Stimulated activated memory B cell treated with anti-CD40 and anti-IgM and Interleukin-4, amounts not matched to agents 10 μg/mL and 1 μg/mL and 100 μg/mL, for 72 hours (primary cell): ENCODE measurements at regions not wholly inside any gene's neighbourhood (a gene's known extent, or its start where the extent isn't known, plus 50 kb on each side); places are given as distances from the start of the nearest gene placed in this dataset.
"Not testable (repeated sequence)": the region's sequence is repeated elsewhere in the genome, so short reads cannot be mapped to it uniquely, and the experiment has no call there.

Experiments
- ATAC-seq: fragments of 150-1000 bp; cut with Tn5 transposase; 2 replicates; pipeline ENCODE4 v1.10.0; 2021
- H3K27ac Mint-ChIP-seq: one replicate; pipeline ENCODE4 v1.8.0; 2022; ENCODE audit warnings: mild to moderate bottlenecking, mixed read lengths
- H3K27me3 Mint-ChIP-seq: one replicate; pipeline ENCODE4 v1.8.0; 2022; ENCODE audit warnings: mixed read lengths
- H3K36me3 Mint-ChIP-seq: one replicate; pipeline ENCODE4 v1.8.0; 2022; ENCODE audit warnings: mixed read lengths
- H3K4me1 Mint-ChIP-seq: one replicate; pipeline ENCODE4 v1.8.0; 2022; ENCODE audit warnings: mixed read lengths
- H3K4me3 Mint-ChIP-seq: one replicate; pipeline ENCODE4 v1.8.0; 2022; ENCODE audit warnings: mild to moderate bottlenecking, moderate library complexity, mixed read lengths
- H3K9me3 Mint-ChIP-seq: one replicate; pipeline ENCODE4 v1.8.0; 2022; ENCODE audit warnings: mixed read lengths

- Mint-ChIP-seq H3K4me3 (no peak overlapping the region), H3K36me3 (no peaks in the 10 kb centered on the region), H3K27ac (no peak overlapping the region), H3K27me3 (no peaks in the 10 kb centered on the region), H3K9me3 (peaks cover 7% of the 10 kb centered on the region), H3K4me1 (no peaks in the 10 kb centered on the region)
- no peak for ATAC-seq
Observed at GRCh38 chr14:25436288-25436875, 386.4 kb upstream of the STXBP6 start.

GRCh38 chr14:25431211-25432076 lies 381.5 kb upstream of the STXBP6 start:
- Mint-ChIP-seq H3K27me3 (no peaks in the 10 kb centered on the region), H3K4me1 (no peaks in the 10 kb centered on the region), H3K27ac (no peak overlapping the region), H3K36me3 (no peaks in the 10 kb centered on the region), H3K9me3 (peaks cover 13% of the 10 kb centered on the region), H3K4me3 (no peak overlapping the region)
- ATAC-seq = no peak

- no peak for ATAC-seq
- no peaks in the 10 kb centered on the region for H3K27me3 Mint-ChIP-seq
- H3K36me3 Mint-ChIP-seq = no peaks in the 10 kb centered on the region
- H3K4me1 Mint-ChIP-seq = no peaks in the 10 kb centered on the region
- no peak overlapping the region for H3K4me3 Mint-ChIP-seq
- peaks cover 13% of the 10 kb centered on the region for H3K9me3 Mint-ChIP-seq
- no peak overlapping the region for H3K27ac Mint-ChIP-seq
Observed at GRCh38 chr14:25430808-25431207, 380.9 kb upstream of the STXBP6 start.

DNA sequence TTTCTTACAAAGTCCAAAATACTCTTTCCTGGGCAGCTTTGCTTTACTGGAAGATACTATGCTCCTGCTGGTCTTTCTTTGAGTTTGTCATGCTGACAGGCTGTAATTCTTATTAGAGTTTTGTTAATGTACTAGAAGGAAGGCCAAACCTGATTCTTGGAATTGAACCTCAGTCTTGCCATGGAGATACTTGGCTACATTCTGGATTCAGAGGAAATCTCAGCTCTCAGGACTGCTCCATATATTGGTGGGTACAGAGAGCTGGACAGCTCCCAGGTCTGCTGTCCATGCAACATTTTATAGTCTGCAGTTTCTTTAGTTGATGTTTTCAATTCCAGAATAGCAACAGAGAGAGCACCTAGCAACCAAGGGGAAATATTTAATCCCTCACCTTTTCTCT lies 363.1 kb upstream of the STXBP6 start:
- H3K36me3 Mint-ChIP-seq = no peaks in the 10 kb centered on the region
- no peak overlapping the region for H3K4me3 Mint-ChIP-seq
- no peaks in the 10 kb centered on the region for H3K4me1 Mint-ChIP-seq
- H3K27me3 Mint-ChIP-seq = no peaks in the 10 kb centered on the region
- H3K27ac Mint-ChIP-seq = no peak overlapping the region
- no peak for ATAC-seq
- H3K9me3 Mint-ChIP-seq = no peaks in the 10 kb centered on the region

DNA sequence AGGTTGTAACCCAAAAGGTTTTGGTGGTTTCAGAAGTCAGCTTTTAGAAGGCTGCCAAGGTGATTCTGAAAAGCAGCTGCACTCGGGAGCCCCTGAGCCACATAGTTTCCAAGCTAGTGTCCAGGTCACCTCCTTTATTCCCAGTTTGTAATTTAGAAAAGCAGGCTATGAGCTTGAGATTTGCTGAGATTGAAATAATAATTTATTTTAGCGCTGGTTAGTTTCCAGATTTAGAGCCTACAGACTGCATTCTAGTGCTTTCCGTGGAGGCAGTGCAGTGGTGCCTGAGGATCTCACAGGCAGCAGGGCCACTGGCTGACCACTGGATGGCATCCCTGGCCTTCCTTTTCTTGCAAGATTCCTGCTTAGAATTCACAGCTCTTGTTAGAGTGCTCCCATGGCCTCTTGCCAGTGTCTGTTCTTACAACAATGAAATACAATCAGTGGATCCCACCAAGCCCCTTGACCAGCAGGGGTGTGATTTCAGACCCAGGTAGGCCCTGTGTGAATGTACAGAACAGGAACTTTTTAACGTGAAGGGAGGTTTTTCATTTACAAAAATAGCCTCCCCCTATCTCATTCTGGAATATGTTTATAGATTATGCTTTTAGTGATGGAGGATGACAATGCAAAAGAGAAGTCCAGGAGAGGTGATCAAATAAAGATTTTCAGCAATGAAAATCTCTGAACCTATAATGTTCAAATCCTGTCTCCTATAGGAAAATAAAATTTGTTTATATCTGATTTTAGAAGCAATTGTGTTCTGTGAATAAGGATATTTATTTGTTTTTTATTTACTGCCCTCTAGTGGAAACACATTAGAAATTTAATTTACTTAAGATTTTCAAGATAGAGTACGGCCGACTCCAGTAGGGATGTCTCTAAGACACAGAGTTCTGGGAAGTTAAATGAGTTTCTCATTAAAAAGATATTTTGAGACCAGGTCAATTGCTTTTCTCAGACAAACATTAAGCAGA lies 362.1 kb upstream of the STXBP6 start:
- Mint-ChIP-seq H3K36me3 (no peaks in the 10 kb centered on the region), H3K9me3 (peaks cover 2% of the 10 kb centered on the region), H3K4me3 (no peak overlapping the region), H3K27me3 (no peaks in the 10 kb centered on the region), H3K4me1 (no peaks in the 10 kb centered on the region), H3K27ac (no peak overlapping the region)
- ATAC-seq = no peak

DNA sequence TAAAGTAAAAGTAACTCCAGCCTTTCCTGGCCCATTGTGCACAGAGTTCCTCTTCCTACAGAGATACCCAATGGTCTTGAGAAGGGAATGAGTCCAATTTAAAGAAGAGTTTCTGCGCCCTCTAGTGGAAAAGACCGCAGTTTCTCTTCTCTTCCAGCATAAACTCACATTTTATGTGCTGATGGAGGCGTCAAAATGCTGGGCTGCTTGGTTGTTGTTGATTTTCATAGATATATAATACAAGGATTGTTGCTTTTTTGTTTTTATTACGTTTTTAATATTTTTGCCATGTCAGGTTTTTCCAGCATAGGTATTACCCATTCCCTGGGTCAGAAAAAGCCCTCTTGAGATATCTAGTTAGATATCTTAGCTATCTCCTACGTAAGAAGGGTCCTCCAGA lies 356.9 kb upstream of the STXBP6 start:
- no peaks in the 10 kb centered on the region for H3K27me3 Mint-ChIP-seq
- H3K27ac Mint-ChIP-seq = no peak overlapping the region
- H3K4me3 Mint-ChIP-seq = no peak overlapping the region
- no peaks in the 10 kb centered on the region for H3K36me3 Mint-ChIP-seq
- H3K4me1 Mint-ChIP-seq = no peaks in the 10 kb centered on the region
- H3K9me3 Mint-ChIP-seq = peaks cover 2% of the 10 kb centered on the region
- ATAC-seq = no peak

DNA sequence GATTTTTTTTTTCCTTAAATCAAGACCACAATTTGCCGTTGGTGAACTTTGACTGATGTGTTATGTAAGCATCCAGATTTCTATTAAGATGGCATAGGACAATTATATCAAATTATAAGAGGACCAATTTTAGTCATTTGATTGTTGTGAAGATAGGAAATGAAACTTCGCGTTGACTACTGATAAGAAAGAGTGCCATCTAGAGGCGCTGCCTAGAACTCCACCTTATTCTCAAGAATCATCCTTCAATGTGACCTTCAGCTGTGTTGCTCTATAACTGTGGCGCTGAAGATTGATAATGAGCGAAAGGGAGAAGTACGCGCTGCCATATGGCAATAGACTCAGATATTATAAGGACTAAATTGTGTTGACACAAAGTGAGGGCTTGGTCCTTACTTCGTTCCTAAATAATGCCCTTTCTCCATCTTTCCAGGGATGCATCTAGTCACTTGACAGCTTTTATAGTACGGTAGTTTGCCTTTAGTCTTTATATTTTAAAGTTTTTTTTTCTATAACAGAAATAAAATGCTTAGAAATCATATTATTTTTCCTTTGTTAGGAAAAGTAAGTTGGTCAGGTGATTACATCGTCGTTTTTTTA lies 350.8 kb upstream of the STXBP6 start:
- ATAC-seq = no peak
- Mint-ChIP-seq H3K4me1 (no peaks in the 10 kb centered on the region), H3K9me3 (no peaks in the 10 kb centered on the region)

GRCh38 chr14:25396128-25396527 lies 346.2 kb upstream of the STXBP6 start:
- H3K4me3 Mint-ChIP-seq = no peak overlapping the region
- no peaks in the 10 kb centered on the region for H3K9me3 Mint-ChIP-seq
- ATAC-seq = no peak
- H3K27me3 Mint-ChIP-seq = no peaks in the 10 kb centered on the region
- no peaks in the 10 kb centered on the region for H3K36me3 Mint-ChIP-seq
- H3K4me1 Mint-ChIP-seq = no peaks in the 10 kb centered on the region
- H3K27ac Mint-ChIP-seq = no peak overlapping the region

More for the DNA sequence above, 350.8 kb upstream of the STXBP6 start:
- H3K4me3 Mint-ChIP-seq = no peak overlapping the region
- H3K27ac Mint-ChIP-seq = no peak overlapping the region
- H3K36me3 Mint-ChIP-seq = no peaks in the 10 kb centered on the region
- no peaks in the 10 kb centered on the region for H3K27me3 Mint-ChIP-seq

- ATAC-seq = no peak
- Mint-ChIP-seq H3K9me3 (peaks cover 2% of the 10 kb centered on the region), H3K27ac (no peak overlapping the region), H3K4me1 (no peaks in the 10 kb centered on the region), H3K4me3 (no peak overlapping the region), H3K36me3 (no peaks in the 10 kb centered on the region), H3K27me3 (no peaks in the 10 kb centered on the region)
Observed at GRCh38 chr14:25394791-25395391, 344.9 kb upstream of the STXBP6 start.

GRCh38 chr14:25394356-25394755 lies 344.4 kb upstream of the STXBP6 start:
- no peak overlapping the region for H3K4me3 Mint-ChIP-seq
- ATAC-seq = no peak
- H3K4me1 Mint-ChIP-seq = no peaks in the 10 kb centered on the region
- no peaks in the 10 kb centered on the region for H3K27me3 Mint-ChIP-seq
- H3K9me3 Mint-ChIP-seq = peaks cover 3% of the 10 kb centered on the region
- H3K27ac Mint-ChIP-seq = no peak overlapping the region
- no peaks in the 10 kb centered on the region for H3K36me3 Mint-ChIP-seq

DNA sequence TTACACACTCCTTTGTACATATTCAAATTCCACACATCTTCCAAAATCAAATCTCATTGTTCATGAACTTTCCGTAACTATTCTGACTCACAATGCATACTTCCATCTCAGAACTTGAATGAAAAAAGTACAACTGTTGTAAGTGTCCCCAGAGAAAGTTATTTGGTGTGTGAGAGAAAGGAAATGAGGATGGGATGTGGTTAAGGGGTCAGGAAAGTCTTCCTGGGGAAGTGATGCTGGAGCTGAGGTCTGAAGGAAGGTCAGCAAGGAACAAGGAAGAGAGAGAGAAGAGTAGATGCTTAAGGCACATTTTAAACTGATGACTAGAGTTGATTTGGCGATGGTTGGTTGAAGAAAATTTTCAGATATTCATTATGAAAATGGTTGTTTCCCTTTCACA lies 340.0 kb upstream of the STXBP6 start:
- peaks cover 5% of the 10 kb centered on the region for H3K9me3 Mint-ChIP-seq
- H3K4me1 Mint-ChIP-seq = no peaks in the 10 kb centered on the region
- H3K27me3 Mint-ChIP-seq = no peaks in the 10 kb centered on the region
- ATAC-seq = no peak
- no peaks in the 10 kb centered on the region for H3K36me3 Mint-ChIP-seq
- H3K27ac Mint-ChIP-seq = no peak overlapping the region
- no peak overlapping the region for H3K4me3 Mint-ChIP-seq

DNA sequence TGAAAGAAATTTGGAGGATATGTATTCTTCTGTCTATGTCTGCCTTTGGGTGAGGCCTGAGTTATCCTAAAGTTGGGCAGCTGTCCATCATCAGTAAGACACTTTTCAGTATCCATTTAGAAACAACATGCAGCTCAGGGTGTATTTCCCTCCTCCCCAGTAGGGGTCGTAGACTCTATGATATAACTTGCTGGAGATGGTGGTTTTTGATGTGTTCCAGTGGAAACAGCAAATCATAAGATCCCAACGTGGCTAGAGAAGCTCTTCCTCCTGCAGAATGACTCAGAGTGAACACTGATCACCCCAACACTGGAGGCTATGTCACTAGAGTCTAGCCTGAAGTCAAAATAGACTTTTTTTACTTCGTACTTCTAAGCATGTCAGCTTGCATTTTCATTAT lies 331.6 kb upstream of the STXBP6 start:
- Mint-ChIP-seq H3K4me1 (no peaks in the 10 kb centered on the region), H3K36me3 (no peaks in the 10 kb centered on the region), H3K9me3 (no peaks in the 10 kb centered on the region), H3K27ac (no peak overlapping the region), H3K4me3 (no peak overlapping the region), H3K27me3 (no peaks in the 10 kb centered on the region)
- no peak for ATAC-seq

- H3K27me3 Mint-ChIP-seq = no peaks in the 10 kb centered on the region
- no peaks in the 10 kb centered on the region for H3K4me1 Mint-ChIP-seq
- no peaks in the 10 kb centered on the region for H3K9me3 Mint-ChIP-seq
- no peak overlapping the region for H3K4me3 Mint-ChIP-seq
- no peak overlapping the region for H3K27ac Mint-ChIP-seq
- H3K36me3 Mint-ChIP-seq = no peaks in the 10 kb centered on the region
- ATAC-seq = no peak
Observed at GRCh38 chr14:25375639-25376038, 325.7 kb upstream of the STXBP6 start.

GRCh38 chr14:25371068-25371467 lies 321.1 kb upstream of the STXBP6 start:
- no peak overlapping the region for H3K4me3 Mint-ChIP-seq
- no peak overlapping the region for H3K27ac Mint-ChIP-seq
- H3K36me3 Mint-ChIP-seq = no peaks in the 10 kb centered on the region
- H3K9me3 Mint-ChIP-seq = peaks cover 3% of the 10 kb centered on the region
- H3K27me3 Mint-ChIP-seq = no peaks in the 10 kb centered on the region
- no peaks in the 10 kb centered on the region for H3K4me1 Mint-ChIP-seq
- ATAC-seq = no peak

- ATAC-seq, H3K27ac Mint-ChIP-seq, H3K4me3 Mint-ChIP-seq, H3K9me3 Mint-ChIP-seq, H3K27me3 Mint-ChIP-seq, H3K4me1 Mint-ChIP-seq, H3K36me3 Mint-ChIP-seq: not testable (repeated sequence)
Observed at GRCh38 chr14:25370057-25370456, 320.1 kb upstream of the STXBP6 start.
